ENCODE measurements at regions not wholly inside any gene's neighbourhood (a gene's known extent, or its start where the extent isn't known, plus 50 kb on each side); places are given as distances from the start of the nearest gene placed in this dataset.

DNA sequence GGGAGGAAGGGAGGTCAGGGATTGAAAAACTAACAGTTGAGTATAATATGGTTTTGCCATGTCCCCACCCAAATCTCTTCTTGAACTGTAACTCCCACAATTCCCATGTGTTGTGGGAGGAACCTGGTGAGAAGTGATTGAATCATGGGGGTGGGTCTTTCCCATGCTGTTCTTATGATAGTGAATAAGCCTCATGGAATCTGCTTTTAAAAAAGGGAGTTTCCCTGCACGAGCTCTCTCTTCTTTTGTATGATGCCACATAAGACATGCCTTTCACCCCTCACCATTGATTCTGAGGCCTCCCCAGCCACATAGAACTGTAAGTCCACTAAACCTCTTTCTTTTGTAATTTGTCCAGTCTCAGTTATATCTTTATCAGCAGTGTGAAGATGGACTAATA is 833.4 kb upstream of the MAP3K7 start:
- Histone ChIP-seq H3K27ac (no peak overlapping the region), H3K27me3 (no peaks in the 10 kb centered on the region), H3K36me3 (no peaks in the 10 kb centered on the region), H3K9me3 (no peaks in the 10 kb centered on the region), H3K4me3 (replicated peaks in 1 of 3) (no peak overlapping the region), H3K4me1 (no peaks in the 10 kb centered on the region)
- no peak for TF ChIP-seq POLR2A (IDR thresholded peaks at IDR 0.05)
- TF ChIP-seq, protein P1, sequence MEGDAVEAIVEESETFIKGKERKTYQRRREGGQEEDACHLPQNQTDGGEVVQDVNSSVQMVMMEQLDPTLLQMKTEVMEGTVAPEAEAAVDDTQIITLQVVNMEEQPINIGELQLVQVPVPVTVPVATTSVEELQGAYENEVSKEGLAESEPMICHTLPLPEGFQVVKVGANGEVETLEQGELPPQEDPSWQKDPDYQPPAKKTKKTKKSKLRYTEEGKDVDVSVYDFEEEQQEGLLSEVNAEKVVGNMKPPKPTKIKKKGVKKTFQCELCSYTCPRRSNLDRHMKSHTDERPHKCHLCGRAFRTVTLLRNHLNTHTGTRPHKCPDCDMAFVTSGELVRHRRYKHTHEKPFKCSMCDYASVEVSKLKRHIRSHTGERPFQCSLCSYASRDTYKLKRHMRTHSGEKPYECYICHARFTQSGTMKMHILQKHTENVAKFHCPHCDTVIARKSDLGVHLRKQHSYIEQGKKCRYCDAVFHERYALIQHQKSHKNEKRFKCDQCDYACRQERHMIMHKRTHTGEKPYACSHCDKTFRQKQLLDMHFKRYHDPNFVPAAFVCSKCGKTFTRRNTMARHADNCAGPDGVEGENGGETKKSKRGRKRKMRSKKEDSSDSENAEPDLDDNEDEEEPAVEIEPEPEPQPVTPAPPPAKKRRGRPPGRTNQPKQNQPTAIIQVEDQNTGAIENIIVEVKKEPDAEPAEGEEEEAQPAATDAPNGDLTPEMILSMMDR (IDR thresholded peaks at IDR 0.05), result no peak
- intact Hi-C loops (cut with DNase I), result no loop called here
- DNase-seq, result no peak
- WGBS, 2 donors, result 52 to 76% methylated on average over 1 of the region's 1 CpG

DNA sequence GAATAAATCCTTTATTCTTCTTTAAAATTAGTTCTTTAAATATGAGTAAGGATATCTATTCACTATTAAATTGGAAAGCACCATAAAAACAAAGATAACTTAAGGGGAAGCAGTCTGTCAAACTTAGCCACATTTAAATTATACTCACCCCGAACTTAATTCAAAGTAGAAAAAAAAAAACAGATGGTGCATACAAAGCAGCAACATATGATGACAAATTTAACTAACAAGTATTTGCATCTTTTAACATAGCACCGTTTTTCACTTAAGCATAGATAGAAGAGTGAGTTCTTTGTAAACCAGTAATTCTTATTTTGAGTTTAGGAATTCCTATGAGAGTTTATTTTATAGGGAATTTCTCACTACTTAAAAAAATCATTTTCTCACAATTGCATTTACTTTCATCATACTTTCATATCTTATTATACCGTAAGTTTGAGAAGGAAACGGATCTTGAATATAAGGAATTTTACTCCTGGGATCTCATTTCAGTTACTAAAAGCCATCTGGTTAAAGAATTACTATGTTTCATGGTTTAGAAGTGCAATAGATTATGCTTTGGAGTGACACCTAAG is 828.2 kb upstream of the MAP3K7 start:
- Histone ChIP-seq H3K27ac (no peak overlapping the region), H3K36me3 (no peaks in the 10 kb centered on the region), H3K9me3 (no peaks in the 10 kb centered on the region), H3K27me3 (no peaks in the 10 kb centered on the region), H3K4me3 (replicated peaks in 1 of 3) (no peak overlapping the region), H3K4me1 (no peaks in the 10 kb centered on the region)
- no peak for DNase-seq
- WGBS, 2 donors, result 70 to 71% methylated on average over 4 of the region's 4 CpGs
- intact Hi-C loops (cut with DNase I), result no loop called here
- TF ChIP-seq POLR2A (IDR thresholded peaks at IDR 0.05), result no peak

DNA sequence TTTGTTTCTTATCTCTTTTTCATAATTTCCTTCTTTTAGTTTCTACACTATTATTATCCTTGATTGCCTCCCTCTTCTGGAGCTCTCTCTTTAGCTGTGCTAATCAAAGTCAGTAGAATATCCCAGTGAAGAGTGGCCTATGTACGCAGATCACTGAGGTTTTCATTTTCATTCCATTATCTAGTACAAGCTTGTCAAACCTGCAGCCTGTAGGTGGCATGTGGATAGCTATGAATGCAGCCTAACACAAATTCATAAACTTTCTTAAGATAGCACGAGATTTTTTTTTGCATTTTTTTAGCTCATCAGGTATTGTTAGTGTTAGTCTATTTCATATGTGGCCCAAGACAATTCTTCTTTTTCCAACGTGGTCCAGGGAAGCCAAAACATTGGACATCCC is 825.7 kb upstream of the MAP3K7 start:
- intact Hi-C loops (cut with DNase I), result no loop called here
- H3K4me3 ChIP-seq (replicated peaks in 1 of 3), result no peak overlapping the region
- no peak overlapping the region for H3K27ac ChIP-seq
- no peak for DNase-seq
- TF ChIP-seq, protein P1 (IDR thresholded peaks at IDR 0.05), result peak in 2 of 6 experiments; percentile 10 to 11
- no peak for TF ChIP-seq POLR2A (IDR thresholded peaks at IDR 0.05)
- H3K27me3 ChIP-seq, result no peaks in the 10 kb centered on the region
- no peaks in the 10 kb centered on the region for H3K36me3 ChIP-seq
- WGBS, 2 donors, result 79% methylated on average over 3 of the region's 3 CpGs
- no peaks in the 10 kb centered on the region for H3K4me1 ChIP-seq
- no peaks in the 10 kb centered on the region for H3K9me3 ChIP-seq

DNA sequence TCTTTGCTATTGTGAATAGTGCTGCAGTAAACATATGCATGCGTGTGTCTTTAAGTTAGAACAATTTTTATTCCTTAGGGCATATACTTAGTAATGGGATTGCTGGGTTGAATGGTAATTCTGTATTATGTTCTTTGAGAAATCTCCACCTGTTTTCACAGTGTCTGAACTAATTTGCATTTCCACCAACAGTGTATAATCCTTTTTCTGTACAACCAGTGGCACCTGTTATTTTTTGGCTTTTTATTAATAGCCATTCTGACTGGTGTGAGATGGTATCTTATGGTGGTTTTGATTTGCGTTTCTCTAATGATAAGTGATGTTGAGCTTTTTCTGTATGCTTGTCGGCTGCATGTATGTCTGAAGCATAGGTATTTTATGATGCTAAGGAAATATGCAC is 820.8 kb upstream of the MAP3K7 start:
- Histone ChIP-seq H3K36me3 (no peaks in the 10 kb centered on the region), H3K4me3 (replicated peaks in 1 of 3) (no peak overlapping the region), H3K27me3 (no peaks in the 10 kb centered on the region), H3K4me1 (no peaks in the 10 kb centered on the region), H3K9me3 (no peaks in the 10 kb centered on the region), H3K27ac (no peak overlapping the region)
- 91 to 94% methylated on average over 3 of the region's 3 CpGs for WGBS, 2 donors
- DNase-seq, result no peak
- intact Hi-C loops (cut with DNase I), result no loop called here
- TF ChIP-seq, protein P1 (IDR thresholded peaks at IDR 0.05), result no peak
- TF ChIP-seq POLR2A (IDR thresholded peaks at IDR 0.05), result no peak

DNA sequence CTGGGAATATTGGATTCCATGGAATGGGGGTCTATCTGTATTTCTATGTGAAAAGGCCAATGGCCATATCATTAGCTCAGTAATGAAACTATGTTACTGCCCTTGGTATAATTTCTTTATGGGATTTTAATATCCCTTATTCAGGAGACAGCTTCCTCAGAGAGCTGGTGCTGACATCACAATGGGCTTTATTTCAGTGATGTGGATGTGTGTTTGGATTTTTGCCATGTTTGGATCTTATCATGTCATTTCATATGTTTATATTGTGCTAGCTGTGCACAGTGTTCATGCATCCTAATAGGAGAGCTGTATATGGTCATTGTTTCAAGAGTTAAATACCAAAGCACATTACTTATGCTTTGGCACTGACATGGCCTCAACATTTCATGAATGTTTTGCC is 806.1 kb upstream of the MAP3K7 start:
- H3K4me3 ChIP-seq (replicated peaks in 1 of 3), result no peak overlapping the region
- no peaks in the 10 kb centered on the region for H3K27me3 ChIP-seq
- DNase-seq, result no peak
- no peaks in the 10 kb centered on the region for H3K4me1 ChIP-seq
- intact Hi-C loops (cut with DNase I), result no loop called here
- no peaks in the 10 kb centered on the region for H3K36me3 ChIP-seq
- TF ChIP-seq, protein P1 (IDR thresholded peaks at IDR 0.05), result no peak
- no peak for TF ChIP-seq POLR2A (IDR thresholded peaks at IDR 0.05)
- no peak overlapping the region for H3K27ac ChIP-seq
- H3K9me3 ChIP-seq, result no peaks in the 10 kb centered on the region

Data from thyroid gland (tissue), 4 donors.